ENCODE measurements at regions not wholly inside any gene's neighbourhood (a gene's known extent, or its start where the extent isn't known, plus 50 kb on each side); places are given as distances from the start of the nearest gene placed in this dataset.
"Not testable (repeated sequence)": the region's sequence is repeated elsewhere in the genome, so short reads cannot be mapped to it uniquely, and the experiment has no call there.

DNA sequence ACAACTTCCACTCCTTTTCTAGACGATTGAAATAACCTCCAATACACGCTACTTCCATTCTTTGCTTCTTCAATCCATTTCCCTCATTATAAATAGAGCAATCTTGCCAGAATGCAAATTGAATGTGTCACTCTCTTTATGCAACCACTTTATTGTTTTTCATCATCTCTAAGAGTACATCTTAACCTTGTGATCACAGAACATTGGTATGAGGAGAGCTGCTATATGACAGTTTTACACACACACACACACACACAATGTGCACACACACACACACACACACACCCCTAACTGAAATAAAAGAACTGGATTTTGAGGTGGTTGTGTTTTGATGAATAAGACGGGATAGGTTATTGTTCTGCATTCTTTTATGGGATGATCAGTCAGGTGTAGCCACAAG, 187.0 kb downstream of the HDGFL1 start:
- Mint-ChIP-seq H3K9me3 (peaks cover 2% of the 10 kb centered on the region), H3K36me3 (ENCODE audit: low read depth) (no peaks in the 10 kb centered on the region), H3K4me1 (peaks cover 18% of the 10 kb centered on the region), H3K27ac (ENCODE audit: unreplicated experiment) (no peak overlapping the region), H3K4me3 (no peak overlapping the region), H3K27me3 (ENCODE audit: low read depth) (no peaks in the 10 kb centered on the region)
- TF ChIP-seq, protein P1, sequence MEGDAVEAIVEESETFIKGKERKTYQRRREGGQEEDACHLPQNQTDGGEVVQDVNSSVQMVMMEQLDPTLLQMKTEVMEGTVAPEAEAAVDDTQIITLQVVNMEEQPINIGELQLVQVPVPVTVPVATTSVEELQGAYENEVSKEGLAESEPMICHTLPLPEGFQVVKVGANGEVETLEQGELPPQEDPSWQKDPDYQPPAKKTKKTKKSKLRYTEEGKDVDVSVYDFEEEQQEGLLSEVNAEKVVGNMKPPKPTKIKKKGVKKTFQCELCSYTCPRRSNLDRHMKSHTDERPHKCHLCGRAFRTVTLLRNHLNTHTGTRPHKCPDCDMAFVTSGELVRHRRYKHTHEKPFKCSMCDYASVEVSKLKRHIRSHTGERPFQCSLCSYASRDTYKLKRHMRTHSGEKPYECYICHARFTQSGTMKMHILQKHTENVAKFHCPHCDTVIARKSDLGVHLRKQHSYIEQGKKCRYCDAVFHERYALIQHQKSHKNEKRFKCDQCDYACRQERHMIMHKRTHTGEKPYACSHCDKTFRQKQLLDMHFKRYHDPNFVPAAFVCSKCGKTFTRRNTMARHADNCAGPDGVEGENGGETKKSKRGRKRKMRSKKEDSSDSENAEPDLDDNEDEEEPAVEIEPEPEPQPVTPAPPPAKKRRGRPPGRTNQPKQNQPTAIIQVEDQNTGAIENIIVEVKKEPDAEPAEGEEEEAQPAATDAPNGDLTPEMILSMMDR (conservative IDR thresholded peaks at IDR 0.05) = no peak
- no peak for DNase-seq (ENCODE audit: low read depth, low spot score)

DNA sequence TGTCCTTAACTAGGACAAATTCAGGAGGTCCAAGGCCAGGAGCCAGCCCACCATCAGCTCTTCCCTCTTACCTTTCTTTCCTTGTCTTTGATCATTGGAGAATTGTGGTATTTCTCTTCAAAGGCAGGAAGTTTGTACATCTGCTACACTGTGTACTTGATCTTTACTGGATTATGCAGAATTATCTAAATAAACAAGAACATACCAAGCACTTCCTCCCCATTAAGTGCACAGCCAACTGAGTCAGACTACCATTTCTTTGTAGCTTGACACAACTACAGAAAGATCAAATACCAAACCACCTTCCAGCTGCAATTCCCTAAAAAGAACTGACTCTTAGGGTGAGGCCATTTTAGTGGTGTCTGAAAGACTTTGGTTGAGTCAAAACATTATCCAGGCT, 195.1 kb downstream of the HDGFL1 start:
- Mint-ChIP-seq H3K4me1 (peaks cover 16% of the 10 kb centered on the region), H3K27ac (ENCODE audit: unreplicated experiment) (no peak overlapping the region), H3K9me3 (peaks cover 9% of the 10 kb centered on the region), H3K36me3 (ENCODE audit: low read depth) (peaks cover 3% of the 10 kb centered on the region), H3K4me3 (no peak overlapping the region), H3K27me3 (ENCODE audit: low read depth) (no peaks in the 10 kb centered on the region)
- no peak for DNase-seq (ENCODE audit: low read depth, low spot score)
- TF ChIP-seq, protein P1 (conservative IDR thresholded peaks at IDR 0.05) = no peak

DNA sequence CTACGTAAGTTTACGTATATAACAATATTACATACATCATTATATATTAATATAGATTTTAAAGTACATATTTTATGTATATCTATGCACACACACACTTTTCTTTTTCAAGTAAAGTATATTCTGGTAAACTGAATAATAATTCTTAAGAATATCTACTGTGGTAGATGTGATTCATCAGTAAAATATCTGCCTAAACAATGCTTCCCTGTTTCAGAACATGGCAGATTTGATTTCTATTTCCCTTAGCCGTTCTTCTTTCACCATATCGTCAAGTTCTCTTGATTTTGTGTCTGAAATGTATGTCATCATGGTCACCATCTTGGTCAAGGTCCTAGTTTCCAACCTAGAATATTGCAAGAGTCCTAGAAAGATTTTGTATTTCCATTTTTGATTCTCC, 195.6 kb downstream of the HDGFL1 start:
- no peak overlapping the region for H3K4me3 Mint-ChIP-seq
- H3K9me3 Mint-ChIP-seq = peaks cover 9% of the 10 kb centered on the region
- DNase-seq (ENCODE audit: low read depth, low spot score) = no peak
- H3K27ac Mint-ChIP-seq (ENCODE audit: unreplicated experiment) = no peak overlapping the region
- H3K4me1 Mint-ChIP-seq = peaks cover 16% of the 10 kb centered on the region
- TF ChIP-seq, protein P1 (conservative IDR thresholded peaks at IDR 0.05) = no peak
- no peaks in the 10 kb centered on the region for H3K27me3 Mint-ChIP-seq (ENCODE audit: low read depth)
- peaks cover 3% of the 10 kb centered on the region for H3K36me3 Mint-ChIP-seq (ENCODE audit: low read depth)

DNA sequence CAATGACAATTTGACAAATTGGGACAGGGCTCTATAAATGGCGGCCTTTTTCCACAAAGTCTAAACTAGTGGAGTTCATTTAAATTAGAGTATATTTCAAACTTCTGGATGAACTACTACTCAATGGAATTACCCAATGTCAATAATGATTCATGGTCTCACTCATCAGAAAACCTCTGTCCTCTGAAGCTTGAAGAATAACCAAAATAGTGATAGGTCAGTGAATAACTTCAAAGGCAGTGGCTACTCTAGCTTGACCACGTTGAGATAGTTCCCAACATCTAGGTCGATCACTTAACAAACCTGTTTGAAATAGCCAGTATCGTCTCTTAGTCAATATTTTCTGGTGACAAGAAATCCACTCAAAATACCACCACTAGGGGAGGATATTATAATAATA, 197.6 kb downstream of the HDGFL1 start:
- no peaks in the 10 kb centered on the region for H3K27me3 Mint-ChIP-seq (ENCODE audit: low read depth)
- no peak overlapping the region for H3K4me3 Mint-ChIP-seq
- H3K27ac Mint-ChIP-seq (ENCODE audit: unreplicated experiment) = no peak overlapping the region
- H3K36me3 Mint-ChIP-seq (ENCODE audit: low read depth) = peaks cover 1% of the 10 kb centered on the region
- peaks cover 14% of the 10 kb centered on the region for H3K4me1 Mint-ChIP-seq
- TF ChIP-seq, protein P1 (conservative IDR thresholded peaks at IDR 0.05) = peak; percentile 14
- H3K9me3 Mint-ChIP-seq = peaks cover 4% of the 10 kb centered on the region
- DNase-seq (ENCODE audit: low read depth, low spot score) = no peak

DNA sequence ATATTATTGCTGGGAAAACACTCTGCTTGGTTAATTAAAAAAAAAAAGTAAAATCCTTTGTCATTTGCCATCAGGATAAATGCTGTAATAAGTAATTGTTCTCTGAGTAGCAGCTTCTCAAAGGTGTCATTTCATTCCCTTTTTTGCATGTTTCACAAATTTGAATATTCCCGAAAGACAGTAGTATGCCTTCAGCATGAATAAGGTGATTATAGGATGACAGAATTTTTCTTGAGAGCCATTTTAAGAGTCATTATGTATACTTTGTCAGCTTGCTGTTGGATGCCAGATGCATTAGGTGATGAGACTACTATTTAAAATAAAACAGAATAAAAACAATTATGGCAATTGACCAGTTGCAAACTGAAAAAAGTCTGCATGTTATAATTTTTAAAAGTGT, 200.7 kb downstream of the HDGFL1 start:
- H3K36me3 Mint-ChIP-seq (ENCODE audit: low read depth) = no peaks in the 10 kb centered on the region
- H3K4me3 Mint-ChIP-seq = no peak overlapping the region
- peaks cover 4% of the 10 kb centered on the region for H3K9me3 Mint-ChIP-seq
- no peaks in the 10 kb centered on the region for H3K27me3 Mint-ChIP-seq (ENCODE audit: low read depth)
- H3K4me1 Mint-ChIP-seq = peaks cover 10% of the 10 kb centered on the region
- TF ChIP-seq, protein P1 (conservative IDR thresholded peaks at IDR 0.05) = no peak
- H3K27ac Mint-ChIP-seq (ENCODE audit: unreplicated experiment) = no peak overlapping the region
- DNase-seq (ENCODE audit: low read depth, low spot score) = no peak

DNA sequence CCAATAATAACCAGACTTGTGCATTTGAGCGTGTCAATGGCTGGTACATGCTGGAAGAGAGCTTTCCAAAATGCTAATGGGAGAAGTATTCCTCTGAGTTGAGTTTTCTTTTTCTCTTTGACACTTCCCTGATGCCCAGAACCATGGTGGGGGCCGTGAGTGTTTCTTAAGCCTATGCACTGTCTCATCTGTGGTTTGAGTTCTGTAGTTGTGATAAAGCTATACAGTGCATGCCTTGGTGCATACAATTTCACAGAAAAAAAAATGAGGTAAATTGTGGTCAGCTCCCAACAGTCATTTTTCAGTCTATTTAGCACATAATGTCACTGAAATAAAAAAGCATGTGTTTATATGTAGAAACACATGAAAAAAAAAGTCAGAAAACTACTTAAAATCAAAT, 204.8 kb downstream of the HDGFL1 start:
- DNase-seq (ENCODE audit: low read depth, low spot score) = no peak
- Mint-ChIP-seq H3K4me1 (no peaks in the 10 kb centered on the region), H3K27me3 (ENCODE audit: low read depth) (no peaks in the 10 kb centered on the region), H3K4me3 (no peak overlapping the region), H3K27ac (ENCODE audit: unreplicated experiment) (no peak overlapping the region), H3K9me3 (peaks cover 18% of the 10 kb centered on the region), H3K36me3 (ENCODE audit: low read depth) (peaks cover 9% of the 10 kb centered on the region)
- TF ChIP-seq, protein P1 (conservative IDR thresholded peaks at IDR 0.05) = no peak

DNA sequence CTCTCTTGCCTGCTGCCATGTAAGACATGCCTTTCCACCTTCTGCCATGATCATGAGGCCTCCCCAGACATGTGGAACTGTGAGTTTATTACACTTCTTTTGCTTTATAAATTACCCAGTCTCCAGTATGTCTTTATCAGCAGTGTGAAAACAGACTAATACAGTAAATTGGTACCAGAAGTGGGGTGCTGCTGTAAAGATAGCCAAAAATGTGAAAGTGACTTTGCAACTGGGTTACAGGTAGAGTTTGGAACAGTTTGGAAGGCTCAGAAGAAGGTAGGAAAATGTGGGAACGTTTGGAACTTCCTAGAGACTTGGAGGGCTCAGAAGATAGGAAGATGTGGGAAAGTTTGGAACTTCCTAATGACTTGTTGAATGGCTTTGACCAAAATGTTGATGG, 209.1 kb downstream of the HDGFL1 start:
- not testable (repeated sequence) for H3K27ac Mint-ChIP-seq (ENCODE audit: unreplicated experiment); H3K4me1 Mint-ChIP-seq

More for the DNA sequence above, 209.1 kb downstream of the HDGFL1 start:
- not testable (repeated sequence) for DNase-seq (ENCODE audit: low read depth, low spot score); H3K27me3 Mint-ChIP-seq (ENCODE audit: low read depth); H3K4me3 Mint-ChIP-seq
- Mint-ChIP-seq H3K9me3 (peaks cover 23% of the 10 kb centered on the region), H3K36me3 (ENCODE audit: low read depth) (peaks cover 19% of the 10 kb centered on the region)
